Kidney epithelial cell (primary cell): ENCODE measurements at regions not wholly inside any gene's neighbourhood (a gene's known extent, or its start where the extent isn't known, plus 50 kb on each side); places are given as distances from the start of the nearest gene placed in this dataset.

Experiments
- DNase-seq: peaks from one replicate; pipeline ENCODE4 v3.0.0-alpha.2; 2010; ENCODE audit warnings: low read depth
- H3K27me3 ChIP-seq: 2 replicates; pipeline ENCODE4 v1.6.0; 2011; ENCODE audit warnings: low read length; ENCODE audit not compliant: control insufficient read depth, insufficient read depth
- H3K36me3 ChIP-seq: 2 replicates; pipeline ENCODE4 v1.5.1; 2011; ENCODE audit warnings: low read length; ENCODE audit not compliant: control insufficient read depth, insufficient read depth
- H3K4me3 ChIP-seq: 2 replicates; pipeline ENCODE4 v1.5.1; 2011; ENCODE audit warnings: low read depth, mild to moderate bottlenecking, control low read depth, low read length
- CTCF ChIP-seq: IDR thresholded peaks from 2 replicates; pipeline ENCODE4 v1.5.1; 2011; ENCODE audit warnings: mild to moderate bottlenecking, moderate library complexity, low read length, control low read depth, inconsistent platforms; ENCODE audit not compliant: insufficient read depth, poor library complexity, severe bottlenecking

- H3K36me3 ChIP-seq: no peaks in the 10 kb centered on the region
- no peak for TF ChIP-seq CTCF
- no peaks in the 10 kb centered on the region for H3K27me3 ChIP-seq
- H3K4me3 ChIP-seq: no peak overlapping the region
- DNase-seq: no peak
Measured at GRCh38 chr4:133263104-133263503, 114.0 kb downstream of the PCDH10 start.

GRCh38 chr4:133247861-133248260 lies 98.8 kb downstream of the PCDH10 start:
- no peak for DNase-seq
- no peak overlapping the region for H3K4me3 ChIP-seq
- H3K27me3 ChIP-seq: no peaks in the 10 kb centered on the region
- TF ChIP-seq CTCF: no peak
- H3K36me3 ChIP-seq: no peaks in the 10 kb centered on the region

GRCh38 chr4:133245226-133245625 lies 96.1 kb downstream of the PCDH10 start:
- H3K27me3 ChIP-seq: no peaks in the 10 kb centered on the region
- no peak for TF ChIP-seq CTCF
- DNase-seq: no peak

More at GRCh38 chr4:133245226-133245625, 96.1 kb downstream of the PCDH10 start:
- no peak overlapping the region for H3K4me3 ChIP-seq
- no peaks in the 10 kb centered on the region for H3K36me3 ChIP-seq
